HepG2 (cell line): ENCODE measurements at regions not wholly inside any gene's neighbourhood (a gene's known extent, or its start where the extent isn't known, plus 50 kb on each side); places are given as distances from the start of the nearest gene placed in this dataset.

Experiments used
- ATAC-seq: fragments of 200-7000 bp; cut with Tn5 transposase; 3 replicates; pipeline ENCODE4 v1.9.1; 2020; ENCODE audit warnings: mild to moderate bottlenecking, moderate library complexity
- BruUV-seq: library from RNA; stranded (reverse); fragments of 400-500 nt; replicated peaks from 2 replicates; lab custom pipeline; 2021; lab: Mats Ljungman, UMichigan
- CTCF ChIA-PET: fragments of 300-600 bp; formaldehyde crosslinking; extraction: SDS; loops from one replicate; lab custom pipeline; 2021; ENCODE audit warnings: low total read pairs, inconsistent platforms, low intra/inter-chr PET ratio; lab: Yijun Ruan, JAX
- POLR2A ChIA-PET: fragments of 350-600 bp; sonication (Branson Sonifier 250); formaldehyde crosslinking; loops from one replicate; lab custom pipeline; 2020; ENCODE audit warnings: antibody characterized with exemption, inconsistent platforms; lab: Yijun Ruan, JAX
- DNase-seq: peaks from one replicate; pipeline ENCODE4 v3.0.0-alpha.2; 2015; ENCODE audit warnings: low spot score
- FAIRE-seq: peaks from 3 replicates; lab custom pipeline; 2011; peaks lifted over from hg19 to GRCh38; lab: Jason Lieb, UNC
- H2AFZ ChIP-seq: one replicate; pipeline ENCODE4 v1.6.1; 2011; ENCODE audit warnings: low read length, inconsistent platforms
- H3K27ac ChIP-seq: fragments of 300-600 bp; 3 replicates; pipeline ENCODE4 v1.8.0; 2011; ENCODE audit warnings: mixed run types, mild to moderate bottlenecking, mixed read lengths, low read length, inconsistent platforms; ENCODE audit not compliant: insufficient read depth; ENCODE audit errors: extremely low read length
- H3K27me3 ChIP-seq, 2 experiments: fragments of 200-600 bp in 1 of 2; 2 replicates in 1 of 2; 3 replicates in 1 of 2; pipeline versions ENCODE4 v1.6.0 to v1.8.0; 2011; ENCODE audit warnings: low read length in 2 of 2, mild to moderate bottlenecking in 2 of 2, moderate library complexity in 2 of 2, inconsistent platforms in 1 of 2; ENCODE audit not compliant: insufficient read depth in 2 of 2, control insufficient read depth in 1 of 2
- H3K36me3 ChIP-seq, 2 experiments: fragments of 200-600 bp in 1 of 2; replicated peaks in 1 of 2; 2 replicates in 1 of 2; 3 replicates in 1 of 2; pipeline versions ENCODE4 v1.5.1 to v1.8.0; 2011; ENCODE audit warnings: low read length in 2 of 2, inconsistent platforms in 1 of 2; ENCODE audit not compliant: insufficient read depth in 2 of 2, control insufficient read depth in 1 of 2
- H3K4me1 ChIP-seq: 2 replicates; pipeline ENCODE4 v1.5.1; 2012; ENCODE audit warnings: low read length, inconsistent platforms; ENCODE audit not compliant: insufficient read depth
- H3K4me2 ChIP-seq: 2 replicates; pipeline ENCODE4 v1.6.0; 2011; ENCODE audit warnings: low read depth, low read length, inconsistent platforms
- H3K4me3 ChIP-seq, 3 experiments: fragments of 200-600 bp in 1 of 3; sonication (generic), shearing (Covaris generic) in 1 of 3; replicated peaks in 1 of 3; 2 replicates each; pipeline ENCODE4 v1.5.1; 2011 to 2016; ENCODE audit warnings: low read length in 3 of 3, inconsistent platforms in 2 of 3, low read depth in 2 of 3, mild to moderate bottlenecking in 2 of 3, control low read depth in 1 of 3, mixed read lengths in 1 of 3; ENCODE audit not compliant: insufficient read depth in 1 of 3
- H3K79me2 ChIP-seq: one replicate; pipeline ENCODE4 v1.6.1; 2011; ENCODE audit warnings: low read length, inconsistent platforms; ENCODE audit not compliant: insufficient read depth
- H3K9ac ChIP-seq: 2 replicates; pipeline ENCODE4 v1.6.0; 2011; ENCODE audit warnings: mild to moderate bottlenecking, low read depth, low read length, inconsistent platforms; ENCODE audit not compliant: insufficient read depth
- H3K9me3 ChIP-seq: 2 replicates; pipeline ENCODE4 v1.5.1; 2012; ENCODE audit warnings: mild to moderate bottlenecking, low read length
- H4K20me1 ChIP-seq: 2 replicates; pipeline ENCODE4 v1.6.0; 2011; ENCODE audit warnings: inconsistent platforms, mild to moderate bottlenecking, low read length, moderate library complexity; ENCODE audit not compliant: insufficient read depth
- AHR ChIP-seq: IDR thresholded peaks from 2 replicates; pipeline ENCODE4 v1.6.1; 2018; ENCODE audit warnings: missing genetic modification reagents, missing compliant biosample characterization
- BORCS8-MEF2B ChIP-seq: sonication (generic); formaldehyde crosslinking; IDR thresholded peaks from 2 replicates; pipeline ENCODE4 v1.8.0; 2022; ENCODE audit warnings: mild to moderate bottlenecking, missing genetic modification reagents
- MAFK ChIP-seq, 2 experiments: IDR thresholded peaks in 1 of 2; conservative IDR thresholded peaks in 1 of 2; 2 replicates each; pipeline ENCODE4 v1.6.1; 2011; ENCODE audit warnings: improper control_type of control experiment in 2 of 2, low read length in 2 of 2
- MIXL1 ChIP-seq: IDR thresholded peaks from 2 replicates; pipeline ENCODE4 v1.6.1; 2016
- YEATS2 ChIP-seq: sonication (generic); formaldehyde crosslinking; IDR thresholded peaks from 2 replicates; pipeline ENCODE4 v1.4.0; 2020; ENCODE audit warnings: missing genetic modification reagents, borderline replicate concordance
- ZNF335 ChIP-seq: sonication (generic); formaldehyde crosslinking; IDR thresholded peaks from 2 replicates; pipeline ENCODE4 v1.4.0; 2020; ENCODE audit warnings: missing genetic modification reagents
- ZNF451 ChIP-seq: sonication (generic); formaldehyde crosslinking; IDR thresholded peaks from 2 replicates; pipeline ENCODE4 v1.5.0; 2020; ENCODE audit warnings: mild to moderate bottlenecking, missing genetic modification reagents
- WGBS: methylation state at CpG from one replicate; pipeline ENCODE4 v1.1.6; 2017; ENCODE audit warnings: low lambda C conversion rate; 5-methylcytosine and 5-hydroxymethylcytosine counted together
- in situ Hi-C: cut with HindIII; loops from 2 replicates; pipeline ENCODE4 v1.10.0; 2017; ENCODE audit warnings: low pct_unique_long_range_greater_than_20kb; ENCODE audit not compliant: extremely low pct_ligation_motif_present
- intact Hi-C: fragments of 100-400 bp; cut with micrococcal nuclease; formaldehyde crosslinking; loops from one replicate; pipeline ENCODE4 v1.10.0; 2022; ENCODE audit not compliant: unreplicated experiment
- TF ChIP-seq, protein P1 (sequence below): sonication (generic); formaldehyde crosslinking; IDR thresholded peaks from 2 replicates; pipeline ENCODE4 v1.5.1; 2020; ENCODE audit warnings: missing genetic modification reagents, mild to moderate bottlenecking, borderline replicate concordance
- TF ChIP-seq, protein P2 (sequence below): sonication (generic); formaldehyde crosslinking; IDR thresholded peaks from 2 replicates; pipeline ENCODE4 v1.5.1; 2020; ENCODE audit warnings: missing genetic modification reagents, mild to moderate bottlenecking, borderline replicate concordance

GRCh38 chr12:92362126-92362525, 216.5 kb upstream of the BTG1 start:
- no TSS peak for BruUV-seq
- in situ Hi-C loops = no loop called here

More at GRCh38 chr12:92362126-92362525, 216.5 kb upstream of the BTG1 start:
- H4K20me1 ChIP-seq = no peaks in the 10 kb centered on the region
- no peaks in the 10 kb centered on the region for H3K9me3 ChIP-seq
- no peaks in the 10 kb centered on the region for H3K79me2 ChIP-seq
- no peaks in the 10 kb centered on the region for H3K36me3 ChIP-seq
- POLR2A ChIA-PET = no interaction called here
- intact Hi-C loops = no loop called here
- no peak for ATAC-seq
- no peak overlapping the region for H2AFZ ChIP-seq
- no peaks in the 10 kb centered on the region; a peak in 2 of 5 replicates for H3K27me3 ChIP-seq
- H3K4me3 ChIP-seq = no peak overlapping the region
- H3K9ac ChIP-seq = no peak overlapping the region
- DNase-seq = no peak
- TF ChIP-seq ZNF335 (CRISPR knock-in tag) (no peak), BORCS8-MEF2B (no peak), MIXL1 (CRISPR knock-in tag) (no peak), ZNF451 (CRISPR knock-in tag) (no peak), MAFK (conservative IDR thresholded peaks at IDR 0.05 in 1 of 2, IDR thresholded peaks at IDR 0.05 in 1 of 2; ENCODE audit: low read length in 2 of 2) (no peak), AHR (no peak), YEATS2 (CRISPR knock-in tag) (no peak)
- TF ChIP-seq, protein P1, sequence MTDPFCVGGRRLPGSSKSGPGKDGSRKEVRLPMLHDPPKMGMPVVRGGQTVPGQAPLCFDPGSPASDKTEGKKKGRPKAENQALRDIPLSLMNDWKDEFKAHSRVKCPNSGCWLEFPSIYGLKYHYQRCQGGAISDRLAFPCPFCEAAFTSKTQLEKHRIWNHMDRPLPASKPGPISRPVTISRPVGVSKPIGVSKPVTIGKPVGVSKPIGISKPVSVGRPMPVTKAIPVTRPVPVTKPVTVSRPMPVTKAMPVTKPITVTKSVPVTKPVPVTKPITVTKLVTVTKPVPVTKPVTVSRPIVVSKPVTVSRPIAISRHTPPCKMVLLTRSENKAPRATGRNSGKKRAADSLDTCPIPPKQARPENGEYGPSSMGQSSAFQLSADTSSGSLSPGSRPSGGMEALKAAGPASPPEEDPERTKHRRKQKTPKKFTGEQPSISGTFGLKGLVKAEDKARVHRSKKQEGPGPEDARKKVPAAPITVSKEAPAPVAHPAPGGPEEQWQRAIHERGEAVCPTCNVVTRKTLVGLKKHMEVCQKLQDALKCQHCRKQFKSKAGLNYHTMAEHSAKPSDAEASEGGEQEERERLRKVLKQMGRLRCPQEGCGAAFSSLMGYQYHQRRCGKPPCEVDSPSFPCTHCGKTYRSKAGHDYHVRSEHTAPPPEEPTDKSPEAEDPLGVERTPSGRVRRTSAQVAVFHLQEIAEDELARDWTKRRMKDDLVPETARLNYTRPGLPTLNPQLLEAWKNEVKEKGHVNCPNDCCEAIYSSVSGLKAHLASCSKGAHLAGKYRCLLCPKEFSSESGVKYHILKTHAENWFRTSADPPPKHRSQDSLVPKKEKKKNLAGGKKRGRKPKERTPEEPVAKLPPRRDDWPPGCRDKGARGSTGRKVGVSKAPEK (CRISPR knock-in tag) = no peak
- TF ChIP-seq, protein P2, sequence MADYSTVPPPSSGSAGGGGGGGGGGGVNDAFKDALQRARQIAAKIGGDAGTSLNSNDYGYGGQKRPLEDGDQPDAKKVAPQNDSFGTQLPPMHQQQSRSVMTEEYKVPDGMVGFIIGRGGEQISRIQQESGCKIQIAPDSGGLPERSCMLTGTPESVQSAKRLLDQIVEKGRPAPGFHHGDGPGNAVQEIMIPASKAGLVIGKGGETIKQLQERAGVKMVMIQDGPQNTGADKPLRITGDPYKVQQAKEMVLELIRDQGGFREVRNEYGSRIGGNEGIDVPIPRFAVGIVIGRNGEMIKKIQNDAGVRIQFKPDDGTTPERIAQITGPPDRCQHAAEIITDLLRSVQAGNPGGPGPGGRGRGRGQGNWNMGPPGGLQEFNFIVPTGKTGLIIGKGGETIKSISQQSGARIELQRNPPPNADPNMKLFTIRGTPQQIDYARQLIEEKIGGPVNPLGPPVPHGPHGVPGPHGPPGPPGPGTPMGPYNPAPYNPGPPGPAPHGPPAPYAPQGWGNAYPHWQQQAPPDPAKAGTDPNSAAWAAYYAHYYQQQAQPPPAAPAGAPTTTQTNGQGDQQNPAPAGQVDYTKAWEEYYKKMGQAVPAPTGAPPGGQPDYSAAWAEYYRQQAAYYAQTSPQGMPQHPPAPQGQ (CRISPR knock-in tag) = no peak
- H3K4me1 ChIP-seq = no peaks in the 10 kb centered on the region
- CTCF ChIA-PET = no interaction called here
- WGBS = under 1% methylated on average over 6 of the region's 6 CpGs
- no peak for FAIRE-seq
- H3K4me2 ChIP-seq = no peak overlapping the region
- no peak overlapping the region for H3K27ac ChIP-seq
